ENCODE measurements at regions not wholly inside any gene's neighbourhood (a gene's known extent, or its start where the extent isn't known, plus 50 kb on each side); places are given as distances from the start of the nearest gene placed in this dataset.

GRCh38 chrX:45324941-45325340 lies 124.3 kb upstream of the DIPK2B start:
- TF ChIP-seq CTCF (IDR thresholded peaks at IDR 0.05) = no peak
- TF ChIP-seq ZFX (IDR thresholded peaks at IDR 0.05; ENCODE audit: borderline replicate concordance) = no peak
